ENCODE measurements at regions not wholly inside any gene's neighbourhood (a gene's known extent, or its start where the extent isn't known, plus 50 kb on each side); places are given as distances from the start of the nearest gene placed in this dataset. TPM values are rescaled to one million over a fixed set of nuclear protein-coding genes. Genes with fewer than 3 reads are reported as not detected.
A peak's percentile ranks its signal among the peaks of the same experiment; 100 is the strongest.

Small RNAs in the stretch of these regions (small RNA-seq; reads per million reads assigned to genes)
- not detected for gene AL390123.1 (ENCODE audit: low replicate concordance)
- not detected for gene RNA5SP326 (ENCODE audit: low replicate concordance)
- 2.3 reads per million, percentile 84 among the genes with 10 or more reads in this experiment for gene RNU5B-6P (ENCODE audit: low replicate concordance)
- gene RNU6-839P (ENCODE audit: low replicate concordance) = not detected

All from GM23338 (cell line).